ENCODE measurements at regions not wholly inside any gene's neighbourhood (a gene's known extent, or its start where the extent isn't known, plus 50 kb on each side); places are given as distances from the start of the nearest gene placed in this dataset.

DNA sequence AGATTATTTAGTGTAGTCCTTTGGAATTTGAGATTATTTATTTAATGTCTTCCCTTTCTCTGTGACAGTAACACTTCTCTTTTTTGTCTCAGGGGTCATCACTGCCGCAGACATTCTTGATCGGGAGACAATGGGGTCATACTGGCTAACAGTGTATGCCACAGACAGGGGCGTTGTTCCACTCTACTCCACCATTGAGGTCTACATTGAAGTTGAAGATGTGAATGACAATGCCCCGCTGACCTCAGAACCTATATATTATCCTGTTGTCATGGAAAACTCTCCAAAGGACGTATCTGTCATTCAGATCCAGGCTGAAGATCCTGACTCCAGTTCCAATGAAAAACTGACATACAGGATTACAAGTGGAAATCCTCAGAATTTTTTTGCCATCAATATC lies 299.9 kb downstream of the FAT3 start:
- DNase-seq (ENCODE audit: extremely low read depth in 1 of 4, low spot score in 3 of 4) (no peak), FAIRE-seq (no peak), ATAC-seq (no peak)
- no peaks in the 10 kb centered on the region for H3K9me3 ChIP-seq (replicated peaks; ENCODE audit: control insufficient read depth, insufficient read depth, low read depth, low read length)
- no peaks in the 10 kb centered on the region for H4K20me1 ChIP-seq (replicated peaks; ENCODE audit: control insufficient read depth, insufficient read depth, low read length)
- BruUV-seq (replicated peaks): no TSS peak
- H3K79me2 ChIP-seq (ENCODE audit: control insufficient read depth, insufficient read depth, low read length): no peaks in the 10 kb centered on the region
- no peaks in the 10 kb centered on the region for H3K4me1 ChIP-seq (replicated peaks in 1 of 2; ENCODE audit: control insufficient read depth in 2 of 2, insufficient read depth in 2 of 2, low read length in 2 of 2)
- in situ Hi-C loops (cut with MboI): no loop called here
- no peak overlapping the region for H2AFZ ChIP-seq (ENCODE audit: low read depth, low read length)
- H3K9ac ChIP-seq (ENCODE audit: insufficient read depth in 1 of 2, low read depth in 2 of 2, low read length in 2 of 2): no peak overlapping the region
- H3K27ac ChIP-seq (ENCODE audit: extremely low read depth, low read depth, low read length): no peak overlapping the region
- TF ChIP-seq SRSF1 (IDR thresholded peaks at IDR 0.05; ENCODE audit: low read depth, low read length) (no peak), ZNF253 (CRISPR knock-in tag; conservative IDR thresholded peaks at IDR 0.05) (no peak), SIX5 (IDR thresholded peaks at IDR 0.05; ENCODE audit: borderline replicate concordance in 1 of 2, insufficient read depth in 1 of 2, low read depth in 1 of 2, low read length in 2 of 2) (no peak), POLR3A (IDR thresholded peaks at IDR 0.05; ENCODE audit: borderline replicate concordance, extremely low read depth, insufficient read depth, insufficient read length) (no peak), GABPB1 (CRISPR knock-in tag; IDR thresholded peaks at IDR 0.05) (no peak)
- no peak overlapping the region for H3K4me3 ChIP-seq
- POLR2A ChIA-PET: no interaction called here
- no peak overlapping the region for H3K4me2 ChIP-seq (ENCODE audit: insufficient read depth, low read length)
- intact Hi-C loops (cut with micrococcal nuclease): no loop called here
- no peaks in the 10 kb centered on the region for H3K9me1 ChIP-seq (ENCODE audit: control insufficient read depth, insufficient read depth, low read length)
- H3K36me3 ChIP-seq (ENCODE audit: control insufficient read depth, insufficient read depth, low read length): no peaks in the 10 kb centered on the region
- CTCF ChIA-PET (ENCODE audit: low intra/inter-chr PET ratio): no interaction called here
- WGBS (ENCODE audit: insufficient coverage, low coverage, missing lambda C conversion rate): 0% methylated on average over 5 of the region's 5 CpGs
- no peaks in the 10 kb centered on the region for H3K27me3 ChIP-seq (ENCODE audit: control insufficient read depth in 2 of 2, insufficient read depth in 2 of 2, low read length in 2 of 2)

- no peaks in the 10 kb centered on the region for H3K9me1 ChIP-seq (ENCODE audit: control insufficient read depth, insufficient read depth, low read length)
- no peak for DNase-seq (ENCODE audit: extremely low read depth in 1 of 4, low spot score in 3 of 4)
- FAIRE-seq: no peak
- no peak overlapping the region for H3K4me3 ChIP-seq
- POLR2A ChIA-PET: no interaction called here
- no peaks in the 10 kb centered on the region for H4K20me1 ChIP-seq (replicated peaks; ENCODE audit: control insufficient read depth, insufficient read depth, low read length)
- H3K27me3 ChIP-seq (ENCODE audit: control insufficient read depth in 2 of 2, insufficient read depth in 2 of 2, low read length in 2 of 2): no peaks in the 10 kb centered on the region
- H3K4me1 ChIP-seq (replicated peaks in 1 of 2; ENCODE audit: control insufficient read depth in 2 of 2, insufficient read depth in 2 of 2, low read length in 2 of 2): no peaks in the 10 kb centered on the region
- no peak overlapping the region for H3K4me2 ChIP-seq (ENCODE audit: insufficient read depth, low read length)
- ATAC-seq: no peak
- intact Hi-C loops (cut with micrococcal nuclease): no loop called here
- no peak overlapping the region for H2AFZ ChIP-seq (ENCODE audit: low read depth, low read length)
- H3K9ac ChIP-seq (ENCODE audit: insufficient read depth in 1 of 2, low read depth in 2 of 2, low read length in 2 of 2): no peak overlapping the region
- BruUV-seq (replicated peaks): no TSS peak
- H3K9me3 ChIP-seq (replicated peaks; ENCODE audit: control insufficient read depth, insufficient read depth, low read depth, low read length): no peaks in the 10 kb centered on the region
- TF ChIP-seq POLR2AphosphoS5 (IDR thresholded peaks at IDR 0.05; ENCODE audit: control insufficient read depth, insufficient read depth, low read depth, low read length) (no peak), ZNF512 (tag; IDR thresholded peaks at IDR 0.05) (no peak), CREM (IDR thresholded peaks at IDR 0.05; ENCODE audit: low read depth) (no peak)
- no peaks in the 10 kb centered on the region for H3K36me3 ChIP-seq (ENCODE audit: control insufficient read depth, insufficient read depth, low read length)
- CTCF ChIA-PET (ENCODE audit: low intra/inter-chr PET ratio): no interaction called here
- H3K27ac ChIP-seq (ENCODE audit: extremely low read depth, low read depth, low read length): no peak overlapping the region
- no peaks in the 10 kb centered on the region for H3K79me2 ChIP-seq (ENCODE audit: control insufficient read depth, insufficient read depth, low read length)
- in situ Hi-C loops (cut with MboI): no loop called here
Observed at GRCh38 chr11:92527467-92527866, 302.8 kb downstream of the FAT3 start.

Data from K562 (cell line).